ENCODE measurements at regions not wholly inside any gene's neighbourhood (a gene's known extent, or its start where the extent isn't known, plus 50 kb on each side); places are given as distances from the start of the nearest gene placed in this dataset.

GRCh38 chr5:67338421-67338820, 141.8 kb upstream of the CD180 start:
- Mint-ChIP-seq H3K36me3 (ENCODE audit: insufficient read depth, unreplicated experiment) (no peaks in the 10 kb centered on the region), H3K4me3 (ENCODE audit: low read depth, unreplicated experiment) (no peak overlapping the region), H3K9me3 (ENCODE audit: low read depth, unreplicated experiment) (peaks cover 2% of the 10 kb centered on the region), H3K4me1 (ENCODE audit: low read depth, unreplicated experiment) (no peaks in the 10 kb centered on the region), H3K27me3 (ENCODE audit: unreplicated experiment) (no peaks in the 10 kb centered on the region), H3K27ac (ENCODE audit: unreplicated experiment) (no peak overlapping the region)
- no peak for DNase-seq
- BruUV-seq (replicated peaks) = no TSS peak
- CTCF ChIA-PET = no interaction called here
- intact Hi-C loops (cut with micrococcal nuclease; ENCODE audit: unreplicated experiment) = no loop called here
- TF ChIP-seq CTCF (IDR thresholded peaks at IDR 0.05; ENCODE audit: unreplicated experiment) = no peak

- Mint-ChIP-seq H3K27ac (ENCODE audit: unreplicated experiment) (no peak overlapping the region), H3K36me3 (ENCODE audit: insufficient read depth, unreplicated experiment) (no peaks in the 10 kb centered on the region), H3K4me1 (ENCODE audit: low read depth, unreplicated experiment) (no peaks in the 10 kb centered on the region), H3K9me3 (ENCODE audit: low read depth, unreplicated experiment) (no peaks in the 10 kb centered on the region), H3K27me3 (ENCODE audit: unreplicated experiment) (no peaks in the 10 kb centered on the region), H3K4me3 (ENCODE audit: low read depth, unreplicated experiment) (no peak overlapping the region)
- no TSS peak for BruUV-seq (replicated peaks)
- intact Hi-C loops (cut with micrococcal nuclease; ENCODE audit: unreplicated experiment) = no loop called here
- DNase-seq = no peak
- TF ChIP-seq CTCF (IDR thresholded peaks at IDR 0.05; ENCODE audit: unreplicated experiment) = no peak
- CTCF ChIA-PET = no interaction called here
These were observed 141.2 kb upstream of the CD180 start for GRCh38 chr5:67337751-67338150.

- CTCF ChIA-PET = no interaction called here
- intact Hi-C loops (cut with micrococcal nuclease; ENCODE audit: unreplicated experiment) = no loop called here
- H3K36me3 Mint-ChIP-seq (ENCODE audit: insufficient read depth, unreplicated experiment) = no peaks in the 10 kb centered on the region
- no peak overlapping the region for H3K4me3 Mint-ChIP-seq (ENCODE audit: low read depth, unreplicated experiment)
- BruUV-seq (replicated peaks) = no TSS peak
- no peak overlapping the region for H3K27ac Mint-ChIP-seq (ENCODE audit: unreplicated experiment)
- DNase-seq = no peak
- no peaks in the 10 kb centered on the region for H3K9me3 Mint-ChIP-seq (ENCODE audit: low read depth, unreplicated experiment)
- H3K4me1 Mint-ChIP-seq (ENCODE audit: low read depth, unreplicated experiment) = no peaks in the 10 kb centered on the region
- no peak for TF ChIP-seq CTCF (IDR thresholded peaks at IDR 0.05; ENCODE audit: unreplicated experiment)
- no peaks in the 10 kb centered on the region for H3K27me3 Mint-ChIP-seq (ENCODE audit: unreplicated experiment)
These were observed 138.8 kb upstream of the CD180 start for GRCh38 chr5:67335426-67335825.

GRCh38 chr5:67334373-67334772, 137.8 kb upstream of the CD180 start:
- Mint-ChIP-seq H3K4me3 (ENCODE audit: low read depth, unreplicated experiment) (no peak overlapping the region), H3K4me1 (ENCODE audit: low read depth, unreplicated experiment) (no peaks in the 10 kb centered on the region), H3K9me3 (ENCODE audit: low read depth, unreplicated experiment) (peaks cover 5% of the 10 kb centered on the region), H3K36me3 (ENCODE audit: insufficient read depth, unreplicated experiment) (no peaks in the 10 kb centered on the region), H3K27me3 (ENCODE audit: unreplicated experiment) (no peaks in the 10 kb centered on the region), H3K27ac (ENCODE audit: unreplicated experiment) (no peak overlapping the region)
- DNase-seq = no peak
- intact Hi-C loops (cut with micrococcal nuclease; ENCODE audit: unreplicated experiment) = no loop called here
- BruUV-seq (replicated peaks) = no TSS peak
- no peak for TF ChIP-seq CTCF (IDR thresholded peaks at IDR 0.05; ENCODE audit: unreplicated experiment)
- CTCF ChIA-PET = no interaction called here

GRCh38 chr5:67333171-67333570, 136.6 kb upstream of the CD180 start:
- CTCF ChIA-PET = no interaction called here
- intact Hi-C loops (cut with micrococcal nuclease; ENCODE audit: unreplicated experiment) = no loop called here
- Mint-ChIP-seq H3K4me1 (ENCODE audit: low read depth, unreplicated experiment) (no peaks in the 10 kb centered on the region), H3K27ac (ENCODE audit: unreplicated experiment) (no peak overlapping the region), H3K4me3 (ENCODE audit: low read depth, unreplicated experiment) (no peak overlapping the region), H3K27me3 (ENCODE audit: unreplicated experiment) (no peaks in the 10 kb centered on the region), H3K9me3 (ENCODE audit: low read depth, unreplicated experiment) (peaks cover 5% of the 10 kb centered on the region), H3K36me3 (ENCODE audit: insufficient read depth, unreplicated experiment) (no peaks in the 10 kb centered on the region)
- TF ChIP-seq CTCF (IDR thresholded peaks at IDR 0.05; ENCODE audit: unreplicated experiment) = no peak
- BruUV-seq (replicated peaks) = no TSS peak
- DNase-seq = no peak
